ENCODE measurements at regions not wholly inside any gene's neighbourhood (a gene's known extent, or its start where the extent isn't known, plus 50 kb on each side); places are given as distances from the start of the nearest gene placed in this dataset.
"Not testable (repeated sequence)": the region's sequence is repeated elsewhere in the genome, so short reads cannot be mapped to it uniquely, and the experiment has no call there.

DNA sequence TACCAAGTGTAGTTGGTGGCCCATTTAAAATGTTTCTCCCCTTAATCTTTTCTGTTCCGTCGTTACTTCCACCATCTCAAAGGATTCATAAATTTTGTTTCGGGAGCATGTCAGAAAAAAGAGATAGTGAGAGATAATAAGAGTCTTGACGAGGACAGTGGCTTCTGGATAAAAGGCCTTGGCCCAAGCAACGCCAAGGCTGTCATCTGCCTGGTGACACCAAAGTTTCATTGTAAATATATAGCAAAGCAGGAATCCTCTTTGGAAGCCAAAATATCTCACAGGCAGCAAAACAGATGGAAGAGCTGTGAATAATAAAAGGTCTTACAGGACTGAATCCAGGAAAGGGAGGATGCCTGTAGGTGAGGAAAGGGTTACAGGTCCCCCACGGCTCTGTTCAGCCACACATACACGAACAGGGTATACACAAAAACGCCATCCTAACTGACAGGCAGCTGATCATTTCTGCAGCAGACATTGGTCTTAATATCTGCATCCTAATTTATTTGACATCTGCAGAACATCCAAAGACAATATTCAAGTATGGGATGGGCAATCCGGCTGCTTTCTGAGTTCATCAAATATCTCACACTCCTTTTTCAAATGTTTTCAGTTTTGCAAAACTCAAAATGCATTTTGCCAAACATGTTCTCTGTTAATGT, 382.8 kb downstream of the OSR1 start:
- Histone ChIP-seq H3K4me2 (ENCODE audit: insufficient read depth, low read length) (no peak overlapping the region), H3K9me3 (ENCODE audit: insufficient read depth, low read length, severe bottlenecking) (no peaks in the 10 kb centered on the region), H3K27ac (ENCODE audit: low read length) (no peak overlapping the region), H3K4me3 (ENCODE audit: low read depth in 1 of 2, low read length in 2 of 2) (no peak overlapping the region), H3K36me3 (ENCODE audit: insufficient read depth, low read length) (no peaks in the 10 kb centered on the region), H2AFZ (ENCODE audit: low read depth, low read length) (no peak overlapping the region), H3K4me1 (ENCODE audit: insufficient read depth, low read length) (no peaks in the 10 kb centered on the region), H3K79me2 (ENCODE audit: insufficient read depth, low read length) (no peaks in the 10 kb centered on the region), H4K20me1 (ENCODE audit: insufficient read depth, low read length) (no peaks in the 10 kb centered on the region), H3K27me3 (ENCODE audit: insufficient read depth, low read length, poor library complexity) (no peaks in the 10 kb centered on the region), H3K9ac (ENCODE audit: low read depth, low read length) (no peak overlapping the region)
- DNase-seq (no peak), ATAC-seq (ENCODE audit: insufficient read depth, low read depth) (no peak)
- TF ChIP-seq EZH2 (IDR thresholded peaks at IDR 0.05; ENCODE audit: borderline replicate concordance, low read depth, low read length, severe bottlenecking): no peak
- no peak for TF ChIP-seq CTCF (IDR thresholded peaks at IDR 0.05; ENCODE audit: borderline replicate concordance, extremely low read depth, low read length, poor library complexity, severe bottlenecking)

GRCh38 chr2:18971628-18972027, 382.3 kb upstream of the NT5C1B start:
- Histone ChIP-seq H3K4me1 (ENCODE audit: insufficient read depth, low read length) (no peaks in the 10 kb centered on the region), H4K20me1 (ENCODE audit: insufficient read depth, low read length) (no peaks in the 10 kb centered on the region), H3K4me3 (ENCODE audit: low read depth in 1 of 2, low read length in 2 of 2) (no peak overlapping the region), H3K27me3 (ENCODE audit: insufficient read depth, low read length, poor library complexity) (no peaks in the 10 kb centered on the region), H3K9me3 (ENCODE audit: insufficient read depth, low read length, severe bottlenecking) (no peaks in the 10 kb centered on the region), H3K9ac (ENCODE audit: low read depth, low read length) (no peak overlapping the region), H3K79me2 (ENCODE audit: insufficient read depth, low read length) (no peaks in the 10 kb centered on the region), H2AFZ (ENCODE audit: low read depth, low read length) (no peak overlapping the region), H3K4me2 (ENCODE audit: insufficient read depth, low read length) (no peak overlapping the region), H3K27ac (ENCODE audit: low read length) (no peak overlapping the region), H3K36me3 (ENCODE audit: insufficient read depth, low read length) (no peaks in the 10 kb centered on the region)
- ATAC-seq (ENCODE audit: insufficient read depth, low read depth) (no peak), DNase-seq (no peak)
- TF ChIP-seq EZH2 (IDR thresholded peaks at IDR 0.05; ENCODE audit: borderline replicate concordance, low read depth, low read length, severe bottlenecking): no peak
- no peak for TF ChIP-seq CTCF (IDR thresholded peaks at IDR 0.05; ENCODE audit: borderline replicate concordance, extremely low read depth, low read length, poor library complexity, severe bottlenecking)

DNA sequence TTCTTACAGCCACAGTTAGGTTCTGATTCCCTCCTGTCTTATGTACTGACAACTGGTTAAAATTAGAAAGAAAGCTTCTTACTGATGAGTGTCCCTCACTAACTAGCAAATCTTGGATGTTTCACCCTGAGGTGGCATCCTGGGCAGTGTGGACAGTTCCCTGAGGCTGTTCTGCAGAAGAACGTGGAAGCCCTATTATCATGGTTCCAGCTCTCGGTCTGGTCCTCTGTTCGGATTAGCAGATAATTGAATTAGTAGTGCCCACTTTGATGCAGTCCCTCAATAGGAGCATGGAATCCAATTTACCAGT, 381.7 kb upstream of the NT5C1B start:
- Histone ChIP-seq H3K27me3 (ENCODE audit: insufficient read depth, low read length, poor library complexity) (no peaks in the 10 kb centered on the region), H3K4me2 (ENCODE audit: insufficient read depth, low read length) (no peak overlapping the region), H3K36me3 (ENCODE audit: insufficient read depth, low read length) (no peaks in the 10 kb centered on the region), H3K9ac (ENCODE audit: low read depth, low read length) (no peak overlapping the region), H4K20me1 (ENCODE audit: insufficient read depth, low read length) (no peaks in the 10 kb centered on the region), H3K9me3 (ENCODE audit: insufficient read depth, low read length, severe bottlenecking) (no peaks in the 10 kb centered on the region), H3K4me1 (ENCODE audit: insufficient read depth, low read length) (no peaks in the 10 kb centered on the region), H3K79me2 (ENCODE audit: insufficient read depth, low read length) (no peaks in the 10 kb centered on the region), H3K27ac (ENCODE audit: low read length) (no peak overlapping the region), H3K4me3 (ENCODE audit: low read depth in 1 of 2, low read length in 2 of 2) (no peak overlapping the region), H2AFZ (ENCODE audit: low read depth, low read length) (no peak overlapping the region)
- ATAC-seq (ENCODE audit: insufficient read depth, low read depth) (no peak), DNase-seq (no peak)
- no peak for TF ChIP-seq CTCF (IDR thresholded peaks at IDR 0.05; ENCODE audit: borderline replicate concordance, extremely low read depth, low read length, poor library complexity, severe bottlenecking)
- no peak for TF ChIP-seq EZH2 (IDR thresholded peaks at IDR 0.05; ENCODE audit: borderline replicate concordance, low read depth, low read length, severe bottlenecking)

GRCh38 chr2:18966131-18966530, 376.8 kb upstream of the NT5C1B start:
- H3K4me2 ChIP-seq (ENCODE audit: insufficient read depth, low read length): no peak overlapping the region
- H4K20me1 ChIP-seq (ENCODE audit: insufficient read depth, low read length): no peaks in the 10 kb centered on the region
- TF ChIP-seq CTCF (IDR thresholded peaks at IDR 0.05; ENCODE audit: borderline replicate concordance, extremely low read depth, low read length, poor library complexity, severe bottlenecking) (no peak), EZH2 (IDR thresholded peaks at IDR 0.05; ENCODE audit: borderline replicate concordance, low read depth, low read length, severe bottlenecking) (no peak)
- H3K9ac ChIP-seq (ENCODE audit: low read depth, low read length): no peak overlapping the region
- no peaks in the 10 kb centered on the region for H3K4me1 ChIP-seq (ENCODE audit: insufficient read depth, low read length)
- no peaks in the 10 kb centered on the region for H3K9me3 ChIP-seq (ENCODE audit: insufficient read depth, low read length, severe bottlenecking)
- no peak overlapping the region for H3K27ac ChIP-seq (ENCODE audit: low read length)
- DNase-seq (no peak), ATAC-seq (ENCODE audit: insufficient read depth, low read depth) (no peak)
- no peak overlapping the region for H3K4me3 ChIP-seq (ENCODE audit: low read depth in 1 of 2, low read length in 2 of 2)
- H3K36me3 ChIP-seq (ENCODE audit: insufficient read depth, low read length): no peaks in the 10 kb centered on the region
- no peaks in the 10 kb centered on the region for H3K27me3 ChIP-seq (ENCODE audit: insufficient read depth, low read length, poor library complexity)
- no peak overlapping the region for H2AFZ ChIP-seq (ENCODE audit: low read depth, low read length)
- no peaks in the 10 kb centered on the region for H3K79me2 ChIP-seq (ENCODE audit: insufficient read depth, low read length)

- H2AFZ ChIP-seq (ENCODE audit: low read depth, low read length); H3K9me3 ChIP-seq (ENCODE audit: insufficient read depth, low read length, severe bottlenecking); H3K9ac ChIP-seq (ENCODE audit: low read depth, low read length); H3K27me3 ChIP-seq (ENCODE audit: insufficient read depth, low read length, poor library complexity); H3K4me3 ChIP-seq (ENCODE audit: low read depth in 1 of 2, low read length in 2 of 2); H3K4me2 ChIP-seq (ENCODE audit: insufficient read depth, low read length); H3K36me3 ChIP-seq (ENCODE audit: insufficient read depth, low read length); H4K20me1 ChIP-seq (ENCODE audit: insufficient read depth, low read length); H3K79me2 ChIP-seq (ENCODE audit: insufficient read depth, low read length); H3K27ac ChIP-seq (ENCODE audit: low read length); DNase-seq; H3K4me1 ChIP-seq (ENCODE audit: insufficient read depth, low read length); ATAC-seq (ENCODE audit: insufficient read depth, low read depth): not testable (repeated sequence)
Measured at GRCh38 chr2:18963739-18964256, 374.4 kb upstream of the NT5C1B start.
